ENCODE measurements at regions not wholly inside any gene's neighbourhood (a gene's known extent, or its start where the extent isn't known, plus 50 kb on each side); places are given as distances from the start of the nearest gene placed in this dataset.

GRCh38 chr15:56838085-56838484, 80.4 kb upstream of the TCF12 start:
- H3K79me1 ChIP-seq (ENCODE audit: low read depth, low read length), result no peaks in the 10 kb centered on the region
- H4K8ac ChIP-seq (ENCODE audit: low read depth, low read length), result no peak overlapping the region
- H3K36me3 ChIP-seq (replicated peaks in 1 of 2; ENCODE audit: control insufficient read depth in 2 of 2, insufficient read depth in 2 of 2, low read length in 2 of 2), result no peaks in the 10 kb centered on the region
- H3K4me3 ChIP-seq (ENCODE audit: low read length in 2 of 2), result no peak overlapping the region
- no peak overlapping the region for H3K14ac ChIP-seq (ENCODE audit: low read length)
- no peak overlapping the region for H3K27ac ChIP-seq (replicated peaks; ENCODE audit: low read length)
- WGBS, 2 donors (ENCODE audit: extremely low coverage in 2 of 2, insufficient read length in 2 of 2, insufficient replicate concordance in 1 of 2), result no CpG with 5 or more reads among the region's 4 CpGs
- H3K4ac ChIP-seq (ENCODE audit: low read length), result no peak overlapping the region
- H3K23ac ChIP-seq (ENCODE audit: low read depth, low read length, poor library complexity), result no peak overlapping the region
- peaks cover 2 to 6% of the 10 kb centered on the region in 2 donors for H3K9me3 ChIP-seq (replicated peaks in 1 of 2; ENCODE audit: control insufficient read depth in 2 of 2, insufficient read depth in 1 of 2, low read depth in 1 of 2, low read length in 2 of 2)
- no peak overlapping the region for H2AK5ac ChIP-seq (ENCODE audit: low read depth, low read length)
- H2BK120ac ChIP-seq (ENCODE audit: low read depth, low read length), result no peak overlapping the region
- no peak overlapping the region for H3K4me2 ChIP-seq (ENCODE audit: insufficient read depth, low read length, poor library complexity, severe bottlenecking)
- H2BK5ac ChIP-seq (ENCODE audit: low read length), result no peak overlapping the region
- H3K18ac ChIP-seq (ENCODE audit: low read length), result no peak overlapping the region
- H2BK12ac ChIP-seq (ENCODE audit: low read length), result no peak overlapping the region
- no peaks in the 10 kb centered on the region for H3K27me3 ChIP-seq (ENCODE audit: control insufficient read depth in 3 of 3, insufficient read depth in 3 of 3, low read depth in 1 of 3, low read length in 3 of 3)
- H2BK15ac ChIP-seq (ENCODE audit: low read length), result no peak overlapping the region
- H2AFZ ChIP-seq (ENCODE audit: low read length), result no peak overlapping the region
- H3K4me1 ChIP-seq (ENCODE audit: control insufficient read depth in 2 of 2, insufficient read depth in 1 of 2, low read depth in 1 of 2, low read length in 2 of 2), result peaks cover 0 to 9% of the 10 kb centered on the region in 2 donors
- no peak for DNase-seq (ENCODE audit: low spot score)
- H4K91ac ChIP-seq (ENCODE audit: low read depth, low read length, poor library complexity), result no peak overlapping the region
- no peak overlapping the region for H3K9ac ChIP-seq (ENCODE audit: low read depth, low read length, poor library complexity)

DNA sequence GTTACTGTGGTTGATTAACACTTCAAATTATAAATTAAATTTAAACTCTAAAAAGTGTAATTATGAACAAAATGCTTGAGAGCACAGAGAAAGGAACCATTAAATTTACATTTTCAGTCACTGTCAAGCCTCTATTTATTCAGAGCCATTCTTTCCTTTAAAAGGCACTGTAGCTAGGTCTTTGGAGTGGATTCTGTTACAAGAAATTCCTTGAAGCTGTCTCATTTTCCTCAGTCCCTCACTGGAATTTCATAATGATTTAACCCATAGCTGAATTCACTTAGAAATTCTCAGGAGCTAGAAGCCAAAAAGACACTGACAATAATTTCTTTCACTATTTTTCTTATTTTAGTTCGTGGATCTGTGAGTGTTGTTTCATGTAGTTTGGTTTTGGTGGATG, 81.2 kb upstream of the TCF12 start:
- DNase-seq (ENCODE audit: low spot score), result no peak
- no peak overlapping the region for H2BK15ac ChIP-seq (ENCODE audit: low read length)
- no CpG with 5 or more reads among the region's 1 CpG for WGBS, 2 donors (ENCODE audit: extremely low coverage in 2 of 2, insufficient read length in 2 of 2, insufficient replicate concordance in 1 of 2)
- H4K91ac ChIP-seq (ENCODE audit: low read depth, low read length, poor library complexity), result no peak overlapping the region
- no peak overlapping the region for H2BK12ac ChIP-seq (ENCODE audit: low read length)
- no peak overlapping the region for H2BK5ac ChIP-seq (ENCODE audit: low read length)
- no peaks in the 10 kb centered on the region for H3K27me3 ChIP-seq (ENCODE audit: control insufficient read depth in 3 of 3, insufficient read depth in 3 of 3, low read depth in 1 of 3, low read length in 3 of 3)
- no peak overlapping the region for H3K4ac ChIP-seq (ENCODE audit: low read length)
- no peak overlapping the region for H3K27ac ChIP-seq (replicated peaks; ENCODE audit: low read length)
- H3K4me3 ChIP-seq (ENCODE audit: low read length in 2 of 2), result no peak overlapping the region
- no peak overlapping the region for H3K23ac ChIP-seq (ENCODE audit: low read depth, low read length, poor library complexity)
- no peak overlapping the region for H3K14ac ChIP-seq (ENCODE audit: low read length)
- no peak overlapping the region for H2AK5ac ChIP-seq (ENCODE audit: low read depth, low read length)
- H3K9me3 ChIP-seq (replicated peaks in 1 of 2; ENCODE audit: control insufficient read depth in 2 of 2, insufficient read depth in 1 of 2, low read depth in 1 of 2, low read length in 2 of 2), result peaks cover 0 to 3% of the 10 kb centered on the region in 2 donors
- H4K8ac ChIP-seq (ENCODE audit: low read depth, low read length), result no peak overlapping the region
- no peak overlapping the region for H2BK120ac ChIP-seq (ENCODE audit: low read depth, low read length)
- no peak overlapping the region for H3K18ac ChIP-seq (ENCODE audit: low read length)
- no peak overlapping the region for H3K9ac ChIP-seq (ENCODE audit: low read depth, low read length, poor library complexity)
- H3K4me2 ChIP-seq (ENCODE audit: insufficient read depth, low read length, poor library complexity, severe bottlenecking), result no peak overlapping the region
- peaks cover 0 to 9% of the 10 kb centered on the region in 2 donors for H3K4me1 ChIP-seq (ENCODE audit: control insufficient read depth in 2 of 2, insufficient read depth in 1 of 2, low read depth in 1 of 2, low read length in 2 of 2)
- H3K79me1 ChIP-seq (ENCODE audit: low read depth, low read length), result no peaks in the 10 kb centered on the region
- H3K36me3 ChIP-seq (replicated peaks in 1 of 2; ENCODE audit: control insufficient read depth in 2 of 2, insufficient read depth in 2 of 2, low read length in 2 of 2), result no peaks in the 10 kb centered on the region
- peak overlapping the region; percentile 60 for H2AFZ ChIP-seq (ENCODE audit: low read length)

GRCh38 chr15:56835718-56836171, 82.7 kb upstream of the TCF12 start:
- no peaks in the 10 kb centered on the region for H3K27me3 ChIP-seq (ENCODE audit: control insufficient read depth in 3 of 3, insufficient read depth in 3 of 3, low read depth in 1 of 3, low read length in 3 of 3)
- no peak overlapping the region for H4K8ac ChIP-seq (ENCODE audit: low read depth, low read length)
- no peaks in the 10 kb centered on the region for H3K36me3 ChIP-seq (replicated peaks in 1 of 2; ENCODE audit: control insufficient read depth in 2 of 2, insufficient read depth in 2 of 2, low read length in 2 of 2)
- no peak overlapping the region for H3K23ac ChIP-seq (ENCODE audit: low read depth, low read length, poor library complexity)
- H3K79me1 ChIP-seq (ENCODE audit: low read depth, low read length), result no peaks in the 10 kb centered on the region
- peak overlapping the region; percentile 40 for H2AFZ ChIP-seq (ENCODE audit: low read length)
- no peak overlapping the region for H2BK15ac ChIP-seq (ENCODE audit: low read length)
- no peak for DNase-seq (ENCODE audit: low spot score)
- no peak overlapping the region for H2BK120ac ChIP-seq (ENCODE audit: low read depth, low read length)
- no peak overlapping the region for H4K91ac ChIP-seq (ENCODE audit: low read depth, low read length, poor library complexity)
- no peak overlapping the region for H3K4me2 ChIP-seq (ENCODE audit: insufficient read depth, low read length, poor library complexity, severe bottlenecking)
- no peak overlapping the region for H3K18ac ChIP-seq (ENCODE audit: low read length)
- H2BK12ac ChIP-seq (ENCODE audit: low read length), result no peak overlapping the region
- no peak overlapping the region for H3K27ac ChIP-seq (replicated peaks; ENCODE audit: low read length)
- H3K4ac ChIP-seq (ENCODE audit: low read length), result no peak overlapping the region
- no peak overlapping the region for H3K9ac ChIP-seq (ENCODE audit: low read depth, low read length, poor library complexity)
- no peak overlapping the region for H3K14ac ChIP-seq (ENCODE audit: low read length)
- H3K9me3 ChIP-seq (replicated peaks in 1 of 2; ENCODE audit: control insufficient read depth in 2 of 2, insufficient read depth in 1 of 2, low read depth in 1 of 2, low read length in 2 of 2), result no peaks in the 10 kb centered on the region
- H3K4me3 ChIP-seq (ENCODE audit: low read length in 2 of 2), result no peak overlapping the region
- no CpG with 5 or more reads among the region's 2 CpGs for WGBS, 2 donors (ENCODE audit: extremely low coverage in 2 of 2, insufficient read length in 2 of 2, insufficient replicate concordance in 1 of 2)
- no peak overlapping the region for H2BK5ac ChIP-seq (ENCODE audit: low read length)
- H3K4me1 ChIP-seq (ENCODE audit: control insufficient read depth in 2 of 2, insufficient read depth in 1 of 2, low read depth in 1 of 2, low read length in 2 of 2), result peaks cover 0 to 9% of the 10 kb centered on the region in 2 donors
- H2AK5ac ChIP-seq (ENCODE audit: low read depth, low read length), result no peak overlapping the region

DNA sequence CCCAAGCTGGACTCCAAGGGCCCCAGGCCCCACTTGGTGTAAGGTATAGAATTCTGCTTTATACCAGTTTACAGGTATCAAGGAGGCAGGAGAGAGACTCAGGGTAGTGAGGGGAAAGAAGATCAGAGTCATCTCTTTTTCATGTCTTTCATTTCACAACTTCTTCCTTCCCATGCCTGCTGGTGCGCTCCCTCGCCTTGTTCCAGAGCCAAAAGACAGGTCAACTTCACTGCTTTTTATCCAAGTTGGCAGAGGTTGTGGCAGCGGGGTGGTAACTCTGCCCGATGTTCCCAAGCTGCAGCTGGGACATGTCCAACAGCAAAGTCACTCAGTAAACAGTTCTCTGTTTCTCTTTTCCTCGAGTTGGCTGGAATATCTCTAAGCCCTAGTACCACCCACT, 86.3 kb upstream of the TCF12 start:
- Histone ChIP-seq H3K4me2 (ENCODE audit: insufficient read depth, low read length, poor library complexity, severe bottlenecking) (no peak overlapping the region), H2BK12ac (ENCODE audit: low read length) (no peak overlapping the region), H2BK15ac (ENCODE audit: low read length) (no peak overlapping the region), H3K23ac (ENCODE audit: low read depth, low read length, poor library complexity) (no peak overlapping the region), H3K4ac (ENCODE audit: low read length) (no peak overlapping the region), H3K27me3 (ENCODE audit: control insufficient read depth in 3 of 3, insufficient read depth in 3 of 3, low read depth in 1 of 3, low read length in 3 of 3) (no peaks in the 10 kb centered on the region), H2AFZ (ENCODE audit: low read length) (peak overlapping the region; percentile 55), H3K9me3 (replicated peaks in 1 of 2; ENCODE audit: control insufficient read depth in 2 of 2, insufficient read depth in 1 of 2, low read depth in 1 of 2, low read length in 2 of 2) (no peaks in the 10 kb centered on the region), H2BK120ac (ENCODE audit: low read depth, low read length) (no peak overlapping the region), H3K4me3 (ENCODE audit: low read length in 2 of 2) (no peak overlapping the region), H3K9ac (ENCODE audit: low read depth, low read length, poor library complexity) (no peak overlapping the region), H3K79me1 (ENCODE audit: low read depth, low read length) (no peaks in the 10 kb centered on the region), H3K14ac (ENCODE audit: low read length) (no peak overlapping the region), H3K18ac (ENCODE audit: low read length) (peak overlapping the region; percentile 15), H2BK5ac (ENCODE audit: low read length) (no peak overlapping the region), H4K91ac (ENCODE audit: low read depth, low read length, poor library complexity) (no peak overlapping the region), H4K8ac (ENCODE audit: low read depth, low read length) (no peak overlapping the region), H3K36me3 (replicated peaks in 1 of 2; ENCODE audit: control insufficient read depth in 2 of 2, insufficient read depth in 2 of 2, low read length in 2 of 2) (no peaks in the 10 kb centered on the region), H3K4me1 (ENCODE audit: control insufficient read depth in 2 of 2, insufficient read depth in 1 of 2, low read depth in 1 of 2, low read length in 2 of 2) (peaks cover 0 to 4% of the 10 kb centered on the region in 2 donors), H2AK5ac (ENCODE audit: low read depth, low read length) (no peak overlapping the region), H3K27ac (replicated peaks; ENCODE audit: low read length) (no peak overlapping the region)
- no peak for DNase-seq (ENCODE audit: low spot score)
- WGBS, 2 donors (ENCODE audit: extremely low coverage in 2 of 2, insufficient read length in 2 of 2, insufficient replicate concordance in 1 of 2), result no CpG with 5 or more reads among the region's 5 CpGs

Measured in neuronal stem cell (in vitro differentiated cells).